ENCODE measurements at regions not wholly inside any gene's neighbourhood (a gene's known extent, or its start where the extent isn't known, plus 50 kb on each side); places are given as distances from the start of the nearest gene placed in this dataset.
"Not testable (repeated sequence)": the region's sequence is repeated elsewhere in the genome, so short reads cannot be mapped to it uniquely, and the experiment has no call there.

DNA sequence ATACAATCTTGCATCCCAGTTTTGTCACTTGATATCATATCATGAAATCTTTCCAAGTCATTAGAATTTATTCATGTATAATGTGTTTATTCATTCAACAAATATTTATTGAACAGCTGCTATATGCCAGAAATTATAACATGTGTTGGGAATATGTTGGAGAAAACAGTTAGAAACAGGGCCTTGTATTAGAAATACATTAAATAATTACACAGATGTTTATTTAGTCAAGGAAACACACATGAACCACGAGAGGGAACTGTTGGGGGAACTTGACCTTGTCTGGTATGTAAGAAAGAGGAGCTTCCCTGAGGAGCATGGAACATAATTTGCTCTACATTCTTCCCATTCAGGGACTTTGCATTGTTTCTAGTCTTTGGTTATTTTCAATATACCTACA lies 191.7 kb upstream of the FRMD6 start:
- H3K4me1 ChIP-seq = no peaks in the 10 kb centered on the region
- no peaks in the 10 kb centered on the region for H3K36me3 ChIP-seq
- no peak overlapping the region for H3K4me3 ChIP-seq (ENCODE audit: low read depth, low read length)
- no peaks in the 10 kb centered on the region for H3K27me3 ChIP-seq
- no peaks in the 10 kb centered on the region for H3K9me3 ChIP-seq
- no peak for DNase-seq
- TF ChIP-seq, protein P1, sequence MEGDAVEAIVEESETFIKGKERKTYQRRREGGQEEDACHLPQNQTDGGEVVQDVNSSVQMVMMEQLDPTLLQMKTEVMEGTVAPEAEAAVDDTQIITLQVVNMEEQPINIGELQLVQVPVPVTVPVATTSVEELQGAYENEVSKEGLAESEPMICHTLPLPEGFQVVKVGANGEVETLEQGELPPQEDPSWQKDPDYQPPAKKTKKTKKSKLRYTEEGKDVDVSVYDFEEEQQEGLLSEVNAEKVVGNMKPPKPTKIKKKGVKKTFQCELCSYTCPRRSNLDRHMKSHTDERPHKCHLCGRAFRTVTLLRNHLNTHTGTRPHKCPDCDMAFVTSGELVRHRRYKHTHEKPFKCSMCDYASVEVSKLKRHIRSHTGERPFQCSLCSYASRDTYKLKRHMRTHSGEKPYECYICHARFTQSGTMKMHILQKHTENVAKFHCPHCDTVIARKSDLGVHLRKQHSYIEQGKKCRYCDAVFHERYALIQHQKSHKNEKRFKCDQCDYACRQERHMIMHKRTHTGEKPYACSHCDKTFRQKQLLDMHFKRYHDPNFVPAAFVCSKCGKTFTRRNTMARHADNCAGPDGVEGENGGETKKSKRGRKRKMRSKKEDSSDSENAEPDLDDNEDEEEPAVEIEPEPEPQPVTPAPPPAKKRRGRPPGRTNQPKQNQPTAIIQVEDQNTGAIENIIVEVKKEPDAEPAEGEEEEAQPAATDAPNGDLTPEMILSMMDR (IDR thresholded peaks at IDR 0.05; ENCODE audit: low read depth, low read length) = no peak

DNA sequence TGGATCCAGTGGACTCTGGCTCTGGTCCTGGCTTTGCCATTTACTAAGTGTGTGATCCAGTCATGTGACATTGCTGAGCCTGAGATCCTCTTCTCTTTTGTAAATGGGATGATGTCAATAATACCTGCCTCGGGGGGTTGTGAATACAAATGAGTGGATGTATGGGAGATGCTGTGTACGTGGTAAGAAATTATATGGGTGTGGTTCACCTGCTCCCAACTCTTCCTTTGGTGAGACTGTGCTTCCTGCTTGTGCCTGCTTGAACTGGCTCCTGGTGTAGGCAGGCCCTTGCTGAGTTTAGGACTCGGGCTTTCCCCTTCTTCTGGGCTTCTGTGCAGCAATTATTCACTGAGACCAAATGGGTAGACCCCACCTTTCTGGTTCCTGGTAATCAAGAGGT lies 189.5 kb upstream of the FRMD6 start:
- H3K9me3 ChIP-seq = no peaks in the 10 kb centered on the region; the same call in 1 of the 2 replicates
- TF ChIP-seq, protein P1 (IDR thresholded peaks at IDR 0.05; ENCODE audit: low read depth, low read length) = no peak
- H3K36me3 ChIP-seq = no peaks in the 10 kb centered on the region
- no peaks in the 10 kb centered on the region for H3K4me1 ChIP-seq
- H3K27me3 ChIP-seq = no peaks in the 10 kb centered on the region
- no peak overlapping the region for H3K4me3 ChIP-seq (ENCODE audit: low read depth, low read length)
- DNase-seq = no peak

DNA sequence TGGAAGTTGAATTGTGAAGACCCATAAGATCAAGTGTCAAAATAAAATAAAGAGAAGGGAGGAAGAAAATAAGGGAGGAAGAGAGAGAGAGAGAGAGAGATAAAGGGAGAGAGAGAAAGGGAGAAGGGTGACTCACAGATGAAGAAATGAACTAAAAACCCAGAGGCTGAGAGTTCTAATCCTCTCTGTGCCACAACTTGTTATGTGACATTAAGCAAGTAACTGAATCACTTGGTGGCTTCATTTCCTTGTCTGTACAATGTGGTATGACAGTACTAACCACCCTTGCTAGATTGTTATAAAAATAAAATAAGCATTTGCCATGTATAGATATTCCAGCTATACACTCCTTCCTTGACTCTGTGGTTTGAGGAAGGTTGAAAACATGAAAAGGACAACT lies 189.0 kb upstream of the FRMD6 start:
- Histone ChIP-seq H3K27me3 (no peaks in the 10 kb centered on the region), H3K4me3 (ENCODE audit: low read depth, low read length) (no peak overlapping the region), H3K4me1 (no peaks in the 10 kb centered on the region), H3K9me3 (no peaks in the 10 kb centered on the region; the same call in 1 of the 2 replicates), H3K36me3 (no peaks in the 10 kb centered on the region)
- no peak for DNase-seq
- TF ChIP-seq, protein P1 (IDR thresholded peaks at IDR 0.05; ENCODE audit: low read depth, low read length) = no peak

DNA sequence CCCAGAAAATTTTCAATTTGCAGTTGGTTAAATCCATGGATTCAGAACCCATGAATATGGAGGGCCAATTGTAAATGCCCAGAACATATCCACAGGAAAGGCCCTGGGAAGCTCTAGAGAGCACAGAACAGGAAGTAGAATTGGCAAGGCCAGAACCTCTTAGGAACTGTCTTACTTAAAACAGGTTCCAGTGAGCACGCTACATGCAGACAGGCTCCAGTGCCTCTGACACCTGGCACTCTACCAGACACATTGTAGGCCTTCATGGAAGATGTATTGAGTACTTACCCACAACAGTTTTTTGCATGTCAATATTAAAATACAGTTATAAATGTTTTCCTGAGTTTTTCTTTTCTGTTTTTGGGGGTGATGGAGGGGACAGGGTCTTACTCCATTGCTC lies 188.2 kb upstream of the FRMD6 start:
- no peaks in the 10 kb centered on the region for H3K27me3 ChIP-seq
- H3K36me3 ChIP-seq = no peaks in the 10 kb centered on the region
- H3K9me3 ChIP-seq = no peaks in the 10 kb centered on the region; the same call in 1 of the 2 replicates
- H3K4me1 ChIP-seq = no peaks in the 10 kb centered on the region
- TF ChIP-seq, protein P1 (IDR thresholded peaks at IDR 0.05; ENCODE audit: low read depth, low read length) = no peak
- DNase-seq = no peak
- no peak overlapping the region for H3K4me3 ChIP-seq (ENCODE audit: low read depth, low read length)

DNA sequence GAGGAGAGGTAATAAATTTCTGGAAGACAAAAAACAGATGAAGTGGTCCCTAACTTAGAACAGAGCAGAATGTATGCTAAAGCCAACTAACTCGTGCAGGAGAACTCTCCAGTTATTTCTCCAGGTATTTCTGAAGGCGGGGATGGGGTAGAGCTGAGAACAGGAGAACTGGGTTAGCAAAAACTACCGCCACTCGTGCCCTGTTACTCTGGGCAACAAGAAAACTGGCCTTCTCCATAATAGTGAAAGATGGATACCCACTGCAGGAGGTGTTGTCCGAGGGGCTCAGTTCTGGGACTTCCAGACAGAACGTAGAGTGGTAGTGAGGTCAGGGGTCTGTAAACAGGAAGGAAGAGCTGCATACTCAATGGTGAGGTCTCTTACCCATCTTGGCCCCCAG lies 187.3 kb upstream of the FRMD6 start:
- no peak for DNase-seq

DNA sequence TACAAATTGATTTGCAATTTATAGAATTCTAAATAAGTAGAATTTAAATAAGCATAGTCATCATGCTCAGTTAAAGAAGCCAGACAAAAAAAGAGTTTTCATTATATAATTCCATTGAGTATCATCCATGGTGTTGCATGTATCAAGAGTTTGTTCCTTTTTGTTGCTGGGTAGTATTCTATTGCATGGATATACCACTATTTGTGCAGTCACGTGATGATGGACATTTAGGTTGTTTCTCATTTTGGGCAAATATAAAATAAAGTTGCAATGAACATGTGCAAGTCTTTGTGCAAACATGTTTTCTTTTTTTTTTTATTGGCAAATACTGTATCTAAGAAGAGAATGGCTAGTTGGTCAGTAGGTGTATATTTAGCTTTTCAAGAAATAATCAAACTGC lies 186.2 kb upstream of the FRMD6 start:
- DNase-seq = no peak
- H3K36me3 ChIP-seq = no peaks in the 10 kb centered on the region
- TF ChIP-seq, protein P1 (IDR thresholded peaks at IDR 0.05; ENCODE audit: low read depth, low read length) = no peak
- H3K4me1 ChIP-seq = no peaks in the 10 kb centered on the region
- H3K4me3 ChIP-seq (ENCODE audit: low read depth, low read length) = no peak overlapping the region
- H3K27me3 ChIP-seq = no peaks in the 10 kb centered on the region
- no peaks in the 10 kb centered on the region; the same call in 1 of the 2 replicates for H3K9me3 ChIP-seq

More for the DNA sequence above, 187.3 kb upstream of the FRMD6 start:
- TF ChIP-seq, protein P1 (IDR thresholded peaks at IDR 0.05; ENCODE audit: low read depth, low read length) = no peak
- no peak overlapping the region for H3K4me3 ChIP-seq (ENCODE audit: low read depth, low read length)
- H3K36me3 ChIP-seq = no peaks in the 10 kb centered on the region
- no peaks in the 10 kb centered on the region for H3K27me3 ChIP-seq
- H3K4me1 ChIP-seq = no peaks in the 10 kb centered on the region
- H3K9me3 ChIP-seq = no peaks in the 10 kb centered on the region; the same call in 1 of the 2 replicates

DNA sequence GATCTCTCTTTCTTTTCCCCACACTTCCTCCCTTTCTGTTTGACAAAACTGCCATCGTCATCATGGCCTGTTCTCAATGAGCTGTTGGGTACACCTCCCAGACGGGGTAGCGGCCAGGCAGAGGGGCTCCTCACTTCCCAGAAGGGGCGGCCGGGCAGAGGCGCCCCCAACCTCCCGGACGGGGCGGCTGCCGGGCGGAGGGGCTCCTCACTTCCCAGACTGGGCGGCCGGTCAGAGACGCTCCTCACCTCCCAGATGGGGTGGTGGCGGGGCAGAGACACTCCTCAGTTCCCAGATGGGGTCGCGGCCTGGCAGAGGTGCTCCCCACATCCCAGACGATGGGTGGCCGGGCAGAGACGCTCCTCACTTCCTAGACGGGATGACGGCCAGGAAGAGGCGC lies 184.3 kb upstream of the FRMD6 start:
- not testable (repeated sequence) for H3K4me3 ChIP-seq (ENCODE audit: low read depth, low read length); DNase-seq; H3K4me1 ChIP-seq; H3K27me3 ChIP-seq; H3K9me3 ChIP-seq; H3K36me3 ChIP-seq

Data from BE2C (cell line).